HG03565 (cell line): ENCODE measurements at regions not wholly inside any gene's neighbourhood (a gene's known extent, or its start where the extent isn't known, plus 50 kb on each side); places are given as distances from the start of the nearest gene placed in this dataset.

Experiments used
- ATAC-seq: cut with Tn5 transposase; IDR thresholded peaks from one replicate; pipeline ENCODE4 v1.9.1; 2021; ENCODE audit warnings: mild to moderate bottlenecking, moderate library complexity; ENCODE audit not compliant: unreplicated experiment

DNA sequence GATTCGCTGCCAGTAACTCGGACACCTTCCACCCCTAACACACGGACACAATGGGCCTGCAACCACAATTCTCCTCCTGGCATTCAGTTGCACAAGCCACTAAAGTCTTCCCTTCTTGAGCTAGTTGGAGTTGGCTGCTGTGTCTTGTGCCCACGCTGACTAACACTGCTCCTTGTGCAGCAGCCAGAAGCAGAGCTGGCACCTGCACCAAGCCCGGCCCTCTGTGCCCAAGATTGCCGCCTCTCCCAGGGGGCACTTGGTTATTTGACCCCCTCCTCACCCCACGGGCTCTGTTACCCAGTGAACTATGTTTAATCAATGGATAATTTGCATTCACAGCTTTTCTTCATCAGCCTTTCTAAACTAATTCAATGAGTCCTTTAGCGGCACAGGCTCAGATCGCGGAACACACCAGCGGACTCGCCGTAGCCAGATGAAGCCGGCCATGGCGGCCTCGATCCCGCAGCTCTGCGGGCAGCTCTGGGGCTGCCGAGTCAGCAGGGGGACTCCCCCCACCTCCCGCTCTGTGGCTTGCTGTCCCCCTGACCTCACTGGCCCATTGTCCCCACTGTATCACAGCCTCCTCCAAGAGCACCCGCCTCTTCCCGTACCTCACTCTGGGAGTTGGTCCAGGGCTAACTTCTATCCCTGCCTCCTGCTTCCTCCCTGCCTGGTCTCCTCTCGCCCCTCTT lies 94.8 kb upstream of the AFDN start:
- ATAC-seq: no peak

DNA sequence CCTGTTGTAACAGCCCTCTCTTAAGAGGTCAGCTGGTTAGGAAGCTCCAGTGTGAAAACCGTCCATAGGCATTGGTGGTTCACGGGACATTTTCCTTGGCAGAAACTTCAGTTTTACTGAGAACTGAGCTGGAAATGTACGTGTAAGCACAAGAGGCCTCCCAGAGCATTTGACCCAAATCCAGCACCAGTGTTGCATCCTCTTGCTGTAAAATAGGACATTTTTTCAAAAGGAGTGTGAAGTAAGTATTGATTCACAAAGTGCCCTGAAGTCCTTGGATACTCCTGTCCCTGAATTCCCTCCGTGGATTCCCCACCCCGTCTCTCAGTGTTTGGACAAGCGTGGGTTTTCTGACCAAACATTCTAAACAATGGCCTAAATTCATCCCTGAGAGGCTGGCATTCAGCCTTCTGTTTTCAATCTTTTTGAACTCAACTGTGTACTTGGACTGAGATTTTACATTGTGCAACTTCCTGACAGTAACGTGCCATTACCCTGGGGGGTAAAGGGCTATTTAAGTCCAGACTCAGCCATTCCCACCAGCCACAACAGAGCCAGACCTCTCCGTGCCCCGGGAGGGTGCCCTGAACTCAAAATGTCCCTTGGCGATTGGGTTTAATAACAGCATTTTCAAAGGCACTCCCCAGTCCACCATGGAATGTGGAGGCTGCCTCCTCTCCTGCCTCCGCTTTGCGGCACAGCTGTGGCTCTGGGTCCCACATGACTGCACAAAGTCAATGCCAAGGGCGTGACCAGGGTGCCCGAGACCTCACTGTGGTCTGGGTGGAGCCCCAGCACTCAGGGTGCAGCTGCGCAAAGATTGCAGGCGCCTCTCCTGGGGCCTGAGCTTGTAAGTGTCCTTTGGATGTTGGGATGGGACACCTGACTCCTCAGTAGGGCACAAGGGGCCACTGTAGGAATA lies 92.7 kb upstream of the AFDN start:
- no peak for ATAC-seq

- ATAC-seq: no peak
Measured at GRCh38 chr6:167734662-167735083, 92.0 kb upstream of the AFDN start.

DNA sequence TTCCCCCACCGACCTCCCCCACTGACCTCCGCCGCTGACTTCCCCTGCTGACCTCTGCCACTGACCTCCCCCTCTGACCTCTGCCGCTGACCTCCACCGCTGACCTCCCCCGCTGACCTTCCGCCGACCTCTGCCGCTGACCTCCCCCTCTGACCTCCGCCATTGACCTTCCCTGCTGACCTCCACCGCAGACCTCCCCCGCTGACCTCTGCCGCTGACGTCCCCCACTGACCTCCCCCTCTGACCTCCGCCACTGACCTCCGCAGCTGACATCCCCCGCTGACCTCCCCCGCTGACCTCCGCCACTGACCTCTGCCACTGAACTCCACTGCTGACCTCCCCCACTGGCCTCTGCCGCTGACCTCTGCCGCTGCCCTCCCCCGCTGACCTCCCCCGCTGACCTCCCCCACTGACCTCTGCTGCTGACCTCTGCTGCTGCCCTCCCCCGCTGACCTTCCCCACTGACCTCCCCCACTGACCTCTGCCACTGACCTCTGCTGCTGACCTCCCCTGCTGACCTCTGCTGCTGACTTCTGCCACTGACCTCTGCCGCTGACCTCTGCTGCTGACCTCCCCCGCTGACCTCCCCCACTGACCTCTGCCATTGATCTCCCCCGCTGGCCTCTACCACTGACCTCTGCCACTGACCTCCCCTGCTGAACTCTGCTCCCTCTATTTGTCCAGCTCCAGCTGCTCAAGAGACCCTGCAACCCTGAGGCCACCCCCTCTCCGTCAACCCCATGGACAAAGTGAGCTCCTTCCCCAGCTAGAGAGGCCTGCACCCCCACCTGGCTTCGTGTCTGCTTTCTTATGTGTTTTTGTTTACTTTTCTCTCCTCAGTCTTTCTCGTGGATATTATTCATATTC lies 91.4 kb upstream of the AFDN start:
- no peak for ATAC-seq

GRCh38 chr6:167735951-167736288 lies 90.8 kb upstream of the AFDN start:
- no peak for ATAC-seq

- ATAC-seq: no peak
Measured at GRCh38 chr6:167736486-167737204, 90.1 kb upstream of the AFDN start.

DNA sequence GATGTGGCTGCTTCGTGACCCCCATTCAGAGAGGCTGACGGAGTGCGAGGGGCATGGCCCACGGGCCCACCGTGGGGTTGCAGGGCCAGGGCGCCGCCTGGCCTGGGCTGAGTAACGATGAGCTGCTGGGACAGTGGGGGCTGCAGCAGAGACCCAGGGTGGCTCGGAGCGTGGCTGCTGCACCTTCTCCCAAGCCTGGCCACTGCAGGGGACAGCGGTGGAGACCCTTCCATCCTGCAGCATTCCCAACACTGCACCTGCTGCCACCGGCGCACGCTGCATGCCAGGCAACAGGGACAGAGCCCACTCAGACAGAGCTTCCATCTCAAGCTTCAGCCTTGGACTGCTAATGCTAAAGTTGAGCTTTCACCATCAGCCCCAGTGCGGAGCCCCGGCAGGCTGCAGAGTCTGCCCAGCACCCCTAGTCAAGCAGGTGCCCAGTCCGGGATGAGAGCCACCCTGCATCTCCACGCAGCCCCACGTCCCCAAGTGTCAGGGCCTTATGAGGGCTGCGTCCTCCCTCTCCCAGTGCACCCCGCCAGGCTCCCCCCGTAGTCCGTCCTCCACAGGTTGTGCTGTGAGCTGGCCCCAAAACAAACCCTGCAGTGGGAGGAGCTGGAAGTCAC lies 89.4 kb upstream of the AFDN start:
- no peak for ATAC-seq

- no peak for ATAC-seq
Measured at GRCh38 chr6:167738386-167738785, 88.3 kb upstream of the AFDN start.

DNA sequence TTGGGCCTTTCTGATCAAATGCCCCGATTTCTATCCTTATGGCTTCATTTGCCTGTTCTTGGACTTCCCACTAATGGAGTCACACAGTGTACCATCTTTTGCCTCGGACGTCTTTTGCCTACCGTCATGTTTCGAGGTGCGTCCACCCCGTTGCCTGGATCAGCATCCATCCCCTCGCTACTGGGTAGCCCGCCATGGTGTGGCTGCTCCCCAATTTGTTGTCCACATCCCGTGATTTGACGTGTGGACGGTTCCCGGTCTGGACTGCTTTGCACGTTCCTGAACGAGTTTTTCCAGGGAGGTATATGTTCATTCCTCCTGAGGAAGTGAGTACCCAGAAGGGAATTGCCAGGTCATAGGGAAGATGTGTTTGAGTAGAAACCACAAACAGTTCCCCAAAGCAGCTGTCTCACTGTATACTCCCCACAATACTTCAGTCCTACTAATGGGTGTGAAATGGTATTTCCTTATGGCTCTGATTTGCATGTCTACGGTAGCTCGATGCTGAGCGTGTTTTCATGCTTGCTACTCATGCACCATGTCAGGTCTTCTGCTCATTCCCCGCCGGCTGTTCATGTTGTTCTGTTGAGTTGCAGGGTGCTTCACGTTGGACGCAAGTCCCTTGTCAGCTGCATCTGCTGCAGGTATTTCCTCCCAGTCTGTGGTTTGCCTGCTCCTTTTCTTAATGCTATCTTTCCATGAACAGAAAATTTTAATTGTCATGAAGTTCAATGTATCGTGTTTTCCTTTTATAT lies 86.8 kb upstream of the AFDN start:
- no peak for ATAC-seq

DNA sequence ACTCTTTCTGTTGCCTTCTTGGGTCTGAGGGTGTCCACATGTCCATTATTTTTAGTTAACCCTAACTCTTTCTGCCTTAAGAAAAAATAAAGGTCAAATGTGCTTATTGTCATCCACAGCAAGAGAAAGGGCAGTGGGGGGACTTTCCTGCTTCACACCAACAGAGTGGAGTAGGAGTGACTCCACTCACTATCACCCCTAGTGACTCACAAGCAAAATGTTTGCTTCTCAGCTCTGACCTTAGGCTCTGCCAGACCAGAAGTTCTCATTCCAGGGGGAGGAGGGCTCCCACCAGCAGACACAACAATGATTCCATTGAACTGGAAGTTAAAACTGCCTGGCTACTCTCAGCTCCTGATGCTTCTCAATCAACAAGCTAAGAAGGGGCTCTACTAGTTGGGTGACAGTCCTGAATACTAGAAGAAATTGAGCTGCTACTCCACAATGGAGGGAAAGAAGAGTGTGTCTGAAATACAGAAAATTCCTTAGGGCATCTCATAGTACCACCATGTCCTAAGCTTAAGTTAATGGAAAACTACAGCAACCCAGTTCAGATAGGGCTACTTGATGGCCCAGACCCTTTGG lies 83.9 kb upstream of the AFDN start:
- no peak for ATAC-seq

DNA sequence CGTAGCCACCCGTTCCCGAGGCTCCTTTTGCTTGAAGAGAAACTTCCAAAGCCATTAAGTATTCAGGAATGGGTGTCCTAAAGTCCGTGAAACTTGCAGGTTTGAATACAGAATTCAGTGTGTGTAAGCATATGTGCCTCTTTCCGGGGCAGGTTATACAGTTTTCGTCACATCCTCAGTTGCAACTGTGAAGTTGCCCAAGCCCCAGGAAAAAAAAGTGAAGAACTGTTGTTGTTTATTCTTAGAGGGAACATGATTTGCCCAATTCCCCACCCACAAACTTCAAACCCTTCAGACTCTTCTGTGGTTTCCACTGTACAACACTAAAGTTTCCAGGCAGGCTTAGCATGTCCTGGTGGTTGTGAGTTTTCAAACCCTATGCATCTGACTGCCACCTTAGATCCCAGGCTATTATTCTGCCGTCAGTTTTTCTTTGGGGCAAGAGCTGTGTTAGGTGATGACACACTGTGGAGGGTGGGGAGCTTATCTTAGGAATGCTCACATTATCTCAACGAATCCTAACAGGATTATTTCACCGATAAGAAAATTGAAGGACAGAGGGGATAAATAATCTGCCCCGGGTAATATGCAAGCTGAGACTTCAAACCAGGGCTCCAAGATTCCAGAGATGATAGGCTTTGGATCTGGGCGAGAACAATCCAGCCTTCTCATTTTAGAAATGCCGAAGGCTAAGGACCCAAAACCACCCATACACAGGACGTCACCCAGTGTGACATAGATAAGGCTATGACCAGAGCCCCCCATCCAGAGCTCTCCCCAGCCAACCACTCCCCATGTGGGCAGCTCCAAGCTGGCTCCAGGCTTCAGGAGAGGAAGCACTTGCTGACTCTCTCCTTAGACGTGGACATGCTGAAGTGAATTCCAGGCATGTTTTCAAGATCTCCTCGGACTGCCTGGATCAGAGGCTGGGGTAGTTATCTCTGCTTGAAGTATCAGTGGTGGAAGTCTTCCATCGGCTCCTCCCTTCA lies 81.7 kb upstream of the AFDN start:
- ATAC-seq: no peak

GRCh38 chr6:167745670-167746389 lies 80.9 kb upstream of the AFDN start:
- ATAC-seq: no peak

DNA sequence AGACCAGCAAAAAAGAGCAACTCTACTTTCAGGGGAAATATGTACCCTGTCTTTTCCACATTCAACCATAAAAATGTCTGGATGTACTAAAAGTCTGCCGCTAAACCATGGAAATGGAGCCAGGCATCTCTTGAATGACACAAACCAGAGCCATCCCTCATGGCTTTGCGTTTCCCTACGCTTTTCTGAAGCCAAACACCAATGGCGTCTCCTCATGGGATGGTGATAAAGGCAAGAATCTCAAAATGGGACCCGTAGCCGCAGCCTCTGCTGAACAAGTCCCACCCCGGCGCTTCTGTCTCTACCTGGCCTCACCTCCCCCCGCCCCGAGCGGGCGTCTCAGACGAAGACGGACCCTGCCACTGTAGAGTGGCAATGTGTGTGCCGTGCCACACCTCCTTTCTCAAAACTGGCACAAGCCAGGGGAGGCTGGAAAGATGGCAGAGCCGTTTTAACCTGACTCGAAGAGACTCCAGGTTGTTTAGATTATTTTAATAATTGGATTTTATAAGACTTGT lies 80.3 kb upstream of the AFDN start:
- no peak for ATAC-seq

- ATAC-seq: no peak
Measured at GRCh38 chr6:167746975-167747374, 79.7 kb upstream of the AFDN start.

DNA sequence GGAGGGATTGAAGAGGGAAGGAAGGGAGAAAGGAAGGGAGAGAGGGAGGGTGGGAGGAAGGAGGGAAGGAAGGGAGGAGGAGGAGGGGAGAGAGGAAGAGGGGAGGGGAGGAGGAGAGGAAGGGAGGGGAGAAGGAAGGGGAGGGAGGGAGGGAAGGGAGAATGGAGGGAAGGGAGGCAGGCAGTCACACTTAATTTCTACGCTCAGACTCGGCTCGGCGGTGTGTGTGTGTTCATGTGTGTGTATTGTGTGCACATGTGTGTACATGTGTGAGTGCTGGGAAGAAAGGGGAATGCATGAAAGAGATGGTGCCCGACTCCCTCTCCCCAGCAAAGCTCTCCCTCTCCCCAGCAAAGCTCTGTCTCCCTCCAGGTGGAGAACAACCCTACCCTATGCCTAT lies 79.1 kb upstream of the AFDN start:
- ATAC-seq: no peak

- no peak for ATAC-seq
Measured at GRCh38 chr6:167748046-167748445, 78.7 kb upstream of the AFDN start.
